ENCODE measurements at regions not wholly inside any gene's neighbourhood (a gene's known extent, or its start where the extent isn't known, plus 50 kb on each side); places are given as distances from the start of the nearest gene placed in this dataset.
A peak's percentile ranks its signal among the peaks of the same experiment; 100 is the strongest.
"Not testable (repeated sequence)": the region's sequence is repeated elsewhere in the genome, so short reads cannot be mapped to it uniquely, and the experiment has no call there.

GRCh38 chr3:125757050-125757449 lies 161.8 kb upstream of the OSBPL11 start:
- not testable (repeated sequence) for H2BK120ac ChIP-seq (ENCODE audit: low read depth, low read length); H3K4me1 ChIP-seq (ENCODE audit: control insufficient read depth in 2 of 2, insufficient read depth in 1 of 2, low read depth in 1 of 2, low read length in 2 of 2); H4K91ac ChIP-seq (ENCODE audit: low read depth, low read length, poor library complexity); H2BK5ac ChIP-seq (ENCODE audit: low read length); H3K4ac ChIP-seq (ENCODE audit: low read length); H3K36me3 ChIP-seq (replicated peaks in 1 of 2; ENCODE audit: control insufficient read depth in 2 of 2, insufficient read depth in 2 of 2, low read length in 2 of 2); H2AK5ac ChIP-seq (ENCODE audit: low read depth, low read length); H2BK12ac ChIP-seq (ENCODE audit: low read length); H3K27ac ChIP-seq (replicated peaks; ENCODE audit: low read length); H2AFZ ChIP-seq (ENCODE audit: low read length); H3K4me2 ChIP-seq (ENCODE audit: insufficient read depth, low read length, poor library complexity, severe bottlenecking); H3K18ac ChIP-seq (ENCODE audit: low read length); H3K14ac ChIP-seq (ENCODE audit: low read length); H2BK15ac ChIP-seq (ENCODE audit: low read length); H3K9me3 ChIP-seq (replicated peaks in 1 of 2; ENCODE audit: control insufficient read depth in 2 of 2, insufficient read depth in 1 of 2, low read depth in 1 of 2, low read length in 2 of 2); H3K27me3 ChIP-seq (ENCODE audit: control insufficient read depth in 3 of 3, insufficient read depth in 3 of 3, low read depth in 1 of 3, low read length in 3 of 3); DNase-seq (ENCODE audit: low spot score); H3K4me3 ChIP-seq (ENCODE audit: low read length in 2 of 2); H4K8ac ChIP-seq (ENCODE audit: low read depth, low read length); H3K23ac ChIP-seq (ENCODE audit: low read depth, low read length, poor library complexity); H3K9ac ChIP-seq (ENCODE audit: low read depth, low read length, poor library complexity); H3K79me1 ChIP-seq (ENCODE audit: low read depth, low read length)
- WGBS, 2 donors (ENCODE audit: extremely low coverage in 2 of 2, insufficient read length in 2 of 2, insufficient replicate concordance in 1 of 2), result no CpG with 5 or more reads among the region's 1 CpG

GRCh38 chr3:125758641-125759130 lies 163.4 kb upstream of the OSBPL11 start:
- H3K9me3 ChIP-seq (replicated peaks in 1 of 2; ENCODE audit: control insufficient read depth in 2 of 2, insufficient read depth in 1 of 2, low read depth in 1 of 2, low read length in 2 of 2); H3K4me3 ChIP-seq (ENCODE audit: low read length in 2 of 2); H2BK15ac ChIP-seq (ENCODE audit: low read length); H4K8ac ChIP-seq (ENCODE audit: low read depth, low read length); H3K27ac ChIP-seq (replicated peaks; ENCODE audit: low read length); H2AFZ ChIP-seq (ENCODE audit: low read length); H2BK120ac ChIP-seq (ENCODE audit: low read depth, low read length); H3K4me1 ChIP-seq (ENCODE audit: control insufficient read depth in 2 of 2, insufficient read depth in 1 of 2, low read depth in 1 of 2, low read length in 2 of 2); H3K36me3 ChIP-seq (replicated peaks in 1 of 2; ENCODE audit: control insufficient read depth in 2 of 2, insufficient read depth in 2 of 2, low read length in 2 of 2); DNase-seq (ENCODE audit: low spot score); H3K9ac ChIP-seq (ENCODE audit: low read depth, low read length, poor library complexity); H3K18ac ChIP-seq (ENCODE audit: low read length); H3K4ac ChIP-seq (ENCODE audit: low read length); H2BK12ac ChIP-seq (ENCODE audit: low read length); H3K23ac ChIP-seq (ENCODE audit: low read depth, low read length, poor library complexity); H3K79me1 ChIP-seq (ENCODE audit: low read depth, low read length); H3K27me3 ChIP-seq (ENCODE audit: control insufficient read depth in 3 of 3, insufficient read depth in 3 of 3, low read depth in 1 of 3, low read length in 3 of 3); H2BK5ac ChIP-seq (ENCODE audit: low read length); H3K14ac ChIP-seq (ENCODE audit: low read length); H4K91ac ChIP-seq (ENCODE audit: low read depth, low read length, poor library complexity); H3K4me2 ChIP-seq (ENCODE audit: insufficient read depth, low read length, poor library complexity, severe bottlenecking); H2AK5ac ChIP-seq (ENCODE audit: low read depth, low read length): not testable (repeated sequence)
- no CpG with 5 or more reads among the region's 32 CpGs for WGBS, 2 donors (ENCODE audit: extremely low coverage in 2 of 2, insufficient read length in 2 of 2, insufficient replicate concordance in 1 of 2)

DNA sequence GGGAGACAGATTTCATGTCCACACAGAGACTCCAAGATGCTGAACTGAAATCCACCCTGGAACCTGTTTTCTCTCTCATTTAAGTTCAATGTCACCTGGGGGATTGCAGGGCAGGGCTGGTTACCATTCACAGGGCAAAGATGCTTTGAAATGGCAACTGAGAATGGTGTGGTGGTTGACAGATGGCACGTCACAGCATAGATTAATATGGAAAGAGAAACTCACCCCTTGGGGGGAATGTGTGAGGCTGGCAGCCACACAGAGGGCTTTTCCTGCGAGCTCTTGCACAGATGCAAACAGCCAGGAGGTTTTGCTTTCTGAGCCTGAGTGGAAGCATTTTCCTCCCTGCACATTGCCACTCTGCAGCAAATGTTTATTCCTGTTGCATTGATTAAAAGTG lies 167.3 kb upstream of the OSBPL11 start:
- not testable (repeated sequence) for DNase-seq (ENCODE audit: low spot score); H3K4me3 ChIP-seq (ENCODE audit: low read length in 2 of 2); H4K91ac ChIP-seq (ENCODE audit: low read depth, low read length, poor library complexity); H2BK12ac ChIP-seq (ENCODE audit: low read length); H2AK5ac ChIP-seq (ENCODE audit: low read depth, low read length); H4K8ac ChIP-seq (ENCODE audit: low read depth, low read length); H3K4ac ChIP-seq (ENCODE audit: low read length); H3K79me1 ChIP-seq (ENCODE audit: low read depth, low read length); H3K9ac ChIP-seq (ENCODE audit: low read depth, low read length, poor library complexity); H2BK120ac ChIP-seq (ENCODE audit: low read depth, low read length); H2BK5ac ChIP-seq (ENCODE audit: low read length); H3K18ac ChIP-seq (ENCODE audit: low read length); H3K27ac ChIP-seq (replicated peaks; ENCODE audit: low read length); H3K36me3 ChIP-seq (replicated peaks in 1 of 2; ENCODE audit: control insufficient read depth in 2 of 2, insufficient read depth in 2 of 2, low read length in 2 of 2); H2AFZ ChIP-seq (ENCODE audit: low read length); H3K14ac ChIP-seq (ENCODE audit: low read length); H2BK15ac ChIP-seq (ENCODE audit: low read length); H3K9me3 ChIP-seq (replicated peaks in 1 of 2; ENCODE audit: control insufficient read depth in 2 of 2, insufficient read depth in 1 of 2, low read depth in 1 of 2, low read length in 2 of 2); H3K4me2 ChIP-seq (ENCODE audit: insufficient read depth, low read length, poor library complexity, severe bottlenecking); H3K23ac ChIP-seq (ENCODE audit: low read depth, low read length, poor library complexity); H3K4me1 ChIP-seq (ENCODE audit: control insufficient read depth in 2 of 2, insufficient read depth in 1 of 2, low read depth in 1 of 2, low read length in 2 of 2)
- no CpG with 5 or more reads among the region's 2 CpGs for WGBS, 2 donors (ENCODE audit: extremely low coverage in 2 of 2, insufficient read length in 2 of 2, insufficient replicate concordance in 1 of 2)
- H3K27me3 ChIP-seq (ENCODE audit: control insufficient read depth in 3 of 3, insufficient read depth in 3 of 3, low read depth in 1 of 3, low read length in 3 of 3), result peaks cover 0 to 13% (median 3%) of the 10 kb centered on the region in 3 experiments

GRCh38 chr3:125766285-125766826 lies 171.1 kb upstream of the OSBPL11 start:
- Histone ChIP-seq H3K9ac (ENCODE audit: low read depth, low read length, poor library complexity) (peak overlapping the region; percentile 44), H2BK12ac (ENCODE audit: low read length) (peak overlapping the region; percentile 41), H3K4me3 (ENCODE audit: low read length in 2 of 2) (peak overlapping the region; percentile 48 to 77), H3K18ac (ENCODE audit: low read length) (peak overlapping the region; percentile 93), H3K14ac (ENCODE audit: low read length) (peak overlapping the region; percentile 71), H2AFZ (ENCODE audit: low read length) (peak overlapping the region; percentile 99), H3K27me3 (ENCODE audit: control insufficient read depth in 3 of 3, insufficient read depth in 3 of 3, low read depth in 1 of 3, low read length in 3 of 3) (peaks cover 0 to 19% (median 3%) of the 10 kb centered on the region in 3 experiments), H3K4me2 (ENCODE audit: insufficient read depth, low read length, poor library complexity, severe bottlenecking) (peak overlapping the region; percentile 77)
- not testable (repeated sequence) for H2BK120ac ChIP-seq (ENCODE audit: low read depth, low read length); H2BK15ac ChIP-seq (ENCODE audit: low read length); H3K9me3 ChIP-seq (replicated peaks in 1 of 2; ENCODE audit: control insufficient read depth in 2 of 2, insufficient read depth in 1 of 2, low read depth in 1 of 2, low read length in 2 of 2); H2AK5ac ChIP-seq (ENCODE audit: low read depth, low read length); H3K79me1 ChIP-seq (ENCODE audit: low read depth, low read length); H3K4ac ChIP-seq (ENCODE audit: low read length); H4K8ac ChIP-seq (ENCODE audit: low read depth, low read length); H2BK5ac ChIP-seq (ENCODE audit: low read length); H3K4me1 ChIP-seq (ENCODE audit: control insufficient read depth in 2 of 2, insufficient read depth in 1 of 2, low read depth in 1 of 2, low read length in 2 of 2); H3K23ac ChIP-seq (ENCODE audit: low read depth, low read length, poor library complexity); H3K36me3 ChIP-seq (replicated peaks in 1 of 2; ENCODE audit: control insufficient read depth in 2 of 2, insufficient read depth in 2 of 2, low read length in 2 of 2); H3K27ac ChIP-seq (replicated peaks; ENCODE audit: low read length); H4K91ac ChIP-seq (ENCODE audit: low read depth, low read length, poor library complexity)
- DNase-seq (ENCODE audit: low spot score), result peak; percentile 51
- WGBS, 2 donors (ENCODE audit: extremely low coverage in 2 of 2, insufficient read length in 2 of 2, insufficient replicate concordance in 1 of 2), result no CpG with 5 or more reads among the region's 54 CpGs

All from neuronal stem cell (in vitro differentiated cells).